Prostate gland (tissue), 2 donors: ENCODE measurements at regions not wholly inside any gene's neighbourhood (a gene's known extent, or its start where the extent isn't known, plus 50 kb on each side); places are given as distances from the start of the nearest gene placed in this dataset.
A peak's percentile ranks its signal among the peaks of the same experiment; 100 is the strongest.

Source experiments
- POLR2A ChIP-seq: fragments of 450-650 bp; IDR thresholded peaks from one replicate; pipeline ENCODE4 v1.6.1; 2016; ENCODE audit warnings: antibody characterized with exemption, mild to moderate bottlenecking
- POLR2AphosphoS5 ChIP-seq: sonication (generic); formaldehyde crosslinking; IDR thresholded peaks from one replicate; pipeline ENCODE4 v1.6.1; 2017; ENCODE audit warnings: antibody characterized with exemption
- TF ChIP-seq, protein P1 (sequence below), 4 experiments: fragments of 200-600 bp in 2 of 4; fragments of 450-650 bp in 2 of 4; sonication (generic) in 2 of 4; IDR thresholded peaks; 1 replicate in 3 of 4; 2 replicates in 1 of 4; pipeline ENCODE4 v1.5.1; 2016 to 2019; ENCODE audit warnings: antibody characterized with exemption in 4 of 4, mild to moderate bottlenecking in 2 of 4, moderate library complexity in 2 of 4

DNA sequence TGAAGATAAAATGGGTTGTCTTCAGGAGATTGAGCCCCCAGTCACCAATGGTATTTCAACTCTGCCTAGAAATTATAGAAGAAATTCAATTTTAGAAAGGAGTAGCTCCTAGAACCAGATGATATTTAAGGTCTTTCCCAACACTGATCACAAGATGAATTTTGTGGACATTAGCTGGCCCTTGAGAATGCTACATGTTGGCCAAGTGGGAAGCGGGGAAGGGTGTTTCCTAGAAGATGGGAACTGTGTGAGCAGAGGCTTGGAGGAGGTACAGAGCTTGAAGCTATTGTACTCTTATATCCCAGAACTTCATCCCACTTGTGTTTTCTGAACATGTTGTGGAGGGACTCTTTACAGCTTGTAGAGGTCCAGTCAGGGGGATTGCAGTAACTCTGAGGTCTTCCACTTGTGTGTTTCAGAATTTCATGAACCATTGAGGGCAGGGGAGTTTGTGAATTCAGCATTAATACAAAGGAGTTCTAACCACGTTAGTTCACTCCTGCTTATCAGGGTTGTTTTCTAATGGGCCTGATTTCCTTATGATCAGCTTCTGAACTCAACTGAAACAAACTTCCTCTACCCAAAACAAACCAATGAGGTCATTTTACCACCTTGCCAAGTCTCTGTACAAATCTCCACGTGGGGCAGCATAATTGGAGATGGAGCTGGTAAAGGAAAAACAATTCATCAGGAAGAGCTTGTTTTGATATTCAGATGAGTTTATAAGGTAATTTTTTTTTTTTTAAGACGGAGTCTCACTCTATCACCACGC, 152.6 kb upstream of the TPM1 start:
- TF ChIP-seq, protein P1, sequence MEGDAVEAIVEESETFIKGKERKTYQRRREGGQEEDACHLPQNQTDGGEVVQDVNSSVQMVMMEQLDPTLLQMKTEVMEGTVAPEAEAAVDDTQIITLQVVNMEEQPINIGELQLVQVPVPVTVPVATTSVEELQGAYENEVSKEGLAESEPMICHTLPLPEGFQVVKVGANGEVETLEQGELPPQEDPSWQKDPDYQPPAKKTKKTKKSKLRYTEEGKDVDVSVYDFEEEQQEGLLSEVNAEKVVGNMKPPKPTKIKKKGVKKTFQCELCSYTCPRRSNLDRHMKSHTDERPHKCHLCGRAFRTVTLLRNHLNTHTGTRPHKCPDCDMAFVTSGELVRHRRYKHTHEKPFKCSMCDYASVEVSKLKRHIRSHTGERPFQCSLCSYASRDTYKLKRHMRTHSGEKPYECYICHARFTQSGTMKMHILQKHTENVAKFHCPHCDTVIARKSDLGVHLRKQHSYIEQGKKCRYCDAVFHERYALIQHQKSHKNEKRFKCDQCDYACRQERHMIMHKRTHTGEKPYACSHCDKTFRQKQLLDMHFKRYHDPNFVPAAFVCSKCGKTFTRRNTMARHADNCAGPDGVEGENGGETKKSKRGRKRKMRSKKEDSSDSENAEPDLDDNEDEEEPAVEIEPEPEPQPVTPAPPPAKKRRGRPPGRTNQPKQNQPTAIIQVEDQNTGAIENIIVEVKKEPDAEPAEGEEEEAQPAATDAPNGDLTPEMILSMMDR (IDR thresholded peaks at IDR 0.05): no peak
- TF ChIP-seq POLR2A (no peak), POLR2AphosphoS5 (peak; percentile 37)
